OCI-LY1 (cell line): ENCODE measurements at regions not wholly inside any gene's neighbourhood (a gene's known extent, or its start where the extent isn't known, plus 50 kb on each side); places are given as distances from the start of the nearest gene placed in this dataset.

ENCODE experiments used
- CTCF ChIP-seq: fragments of 200-600 bp; sonication (generic), shearing (Covaris generic); IDR thresholded peaks from 2 replicates; pipeline ENCODE4 v1.5.1; 2017; ENCODE audit warnings: mild to moderate bottlenecking, antibody characterized with exemption, low read length, moderate library complexity, mixed read lengths
- EZH2 ChIP-seq: fragments of 200-600 bp; sonication (generic), shearing (Covaris generic); IDR thresholded peaks from 2 replicates; pipeline ENCODE4 v1.8.0; 2017; ENCODE audit warnings: borderline replicate concordance, mixed run types, mild to moderate bottlenecking, antibody characterized with exemption, low read length, moderate library complexity, mixed read lengths

GRCh38 chr2:180268006-180268405 lies 260.9 kb upstream of the CWC22 start:
- TF ChIP-seq CTCF = no peak
- no peak for TF ChIP-seq EZH2
